ENCODE measurements at regions not wholly inside any gene's neighbourhood (a gene's known extent, or its start where the extent isn't known, plus 50 kb on each side); places are given as distances from the start of the nearest gene placed in this dataset.

GRCh38 chr2:58585233-58585632 is 344.1 kb upstream of the FANCL start:
- no peak overlapping the region for H3K4me3 ChIP-seq

DNA sequence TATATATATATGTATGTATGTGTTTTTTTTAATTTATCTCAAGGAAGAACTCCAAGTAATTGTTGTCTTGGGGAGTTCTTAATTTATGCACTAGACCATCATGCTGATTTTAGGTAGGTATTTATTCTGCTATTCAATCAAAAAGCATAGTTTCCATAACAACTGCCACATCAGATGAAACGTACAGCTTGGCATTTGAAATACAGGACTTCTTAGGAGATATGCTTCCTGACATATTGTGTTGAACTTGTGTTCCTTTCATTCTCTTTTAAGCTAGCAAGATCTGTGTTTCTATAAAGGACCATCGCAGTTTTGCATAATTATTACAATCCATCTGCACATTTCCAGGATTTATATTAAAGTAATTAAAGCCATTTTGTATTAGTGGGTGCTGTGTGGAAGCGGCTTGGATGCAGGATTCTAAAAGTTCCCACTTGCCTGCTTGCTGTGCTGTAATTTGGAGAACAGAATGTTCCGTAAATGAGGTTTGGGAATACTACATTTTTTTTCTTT is 343.5 kb upstream of the FANCL start:
- DNase-seq: no peak
- Histone ChIP-seq H3K4me3 (no peak overlapping the region), H3K27ac (no peak overlapping the region), H3K36me3 (no peaks in the 10 kb centered on the region), H3K4me1 (no peaks in the 10 kb centered on the region), H3K9me3 (no peaks in the 10 kb centered on the region), H3K27me3 (no peaks in the 10 kb centered on the region)
- TF ChIP-seq, protein P1, sequence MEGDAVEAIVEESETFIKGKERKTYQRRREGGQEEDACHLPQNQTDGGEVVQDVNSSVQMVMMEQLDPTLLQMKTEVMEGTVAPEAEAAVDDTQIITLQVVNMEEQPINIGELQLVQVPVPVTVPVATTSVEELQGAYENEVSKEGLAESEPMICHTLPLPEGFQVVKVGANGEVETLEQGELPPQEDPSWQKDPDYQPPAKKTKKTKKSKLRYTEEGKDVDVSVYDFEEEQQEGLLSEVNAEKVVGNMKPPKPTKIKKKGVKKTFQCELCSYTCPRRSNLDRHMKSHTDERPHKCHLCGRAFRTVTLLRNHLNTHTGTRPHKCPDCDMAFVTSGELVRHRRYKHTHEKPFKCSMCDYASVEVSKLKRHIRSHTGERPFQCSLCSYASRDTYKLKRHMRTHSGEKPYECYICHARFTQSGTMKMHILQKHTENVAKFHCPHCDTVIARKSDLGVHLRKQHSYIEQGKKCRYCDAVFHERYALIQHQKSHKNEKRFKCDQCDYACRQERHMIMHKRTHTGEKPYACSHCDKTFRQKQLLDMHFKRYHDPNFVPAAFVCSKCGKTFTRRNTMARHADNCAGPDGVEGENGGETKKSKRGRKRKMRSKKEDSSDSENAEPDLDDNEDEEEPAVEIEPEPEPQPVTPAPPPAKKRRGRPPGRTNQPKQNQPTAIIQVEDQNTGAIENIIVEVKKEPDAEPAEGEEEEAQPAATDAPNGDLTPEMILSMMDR (IDR thresholded peaks at IDR 0.05): no peak
- no peak for TF ChIP-seq POLR2A (IDR thresholded peaks at IDR 0.05)
- intact Hi-C loops (cut with DNase I; ENCODE audit: low total_unique reads): no loop called here

More at GRCh38 chr2:58585233-58585632, 344.1 kb upstream of the FANCL start:
- TF ChIP-seq POLR2A (IDR thresholded peaks at IDR 0.05): no peak
- TF ChIP-seq, protein P1 (IDR thresholded peaks at IDR 0.05): no peak
- Histone ChIP-seq H3K4me1 (no peaks in the 10 kb centered on the region), H3K36me3 (no peaks in the 10 kb centered on the region), H3K27ac (no peak overlapping the region), H3K27me3 (no peaks in the 10 kb centered on the region), H3K9me3 (no peaks in the 10 kb centered on the region)
- intact Hi-C loops (cut with DNase I; ENCODE audit: low total_unique reads): no loop called here
- no peak for DNase-seq

DNA sequence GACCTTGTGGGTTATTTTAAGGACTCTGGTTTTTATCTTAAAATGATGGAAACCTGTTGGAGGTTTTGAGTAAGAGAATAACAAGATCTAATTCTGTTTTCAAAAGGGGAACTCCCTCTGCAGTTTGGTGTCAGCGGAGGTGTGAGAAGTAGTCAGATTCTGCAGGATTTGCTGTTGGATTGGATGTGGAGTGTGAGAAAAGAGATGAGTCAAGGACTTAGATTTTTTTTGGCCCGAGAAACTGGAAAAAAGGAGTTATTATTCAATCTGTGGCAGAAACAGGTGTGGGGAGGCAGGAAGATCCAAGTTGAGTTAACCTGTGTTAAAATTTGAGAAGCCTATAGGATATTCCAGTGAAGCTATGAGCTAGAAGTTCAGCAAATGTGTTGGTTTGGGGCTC is 337.2 kb upstream of the FANCL start:
- TF ChIP-seq, protein P1 (IDR thresholded peaks at IDR 0.05): no peak
- no peak for TF ChIP-seq POLR2A (IDR thresholded peaks at IDR 0.05)
- H3K27ac ChIP-seq: no peak overlapping the region
- H3K4me1 ChIP-seq: no peaks in the 10 kb centered on the region
- no peak for DNase-seq
- intact Hi-C loops (cut with DNase I; ENCODE audit: low total_unique reads): no loop called here
- H3K27me3 ChIP-seq: no peaks in the 10 kb centered on the region
- no peaks in the 10 kb centered on the region for H3K36me3 ChIP-seq
- H3K4me3 ChIP-seq: no peak overlapping the region
- no peaks in the 10 kb centered on the region for H3K9me3 ChIP-seq

GRCh38 chr2:58574873-58575272 is 333.7 kb upstream of the FANCL start:
- H3K36me3 ChIP-seq: no peaks in the 10 kb centered on the region
- H3K4me1 ChIP-seq: no peaks in the 10 kb centered on the region
- intact Hi-C loops (cut with DNase I; ENCODE audit: low total_unique reads): no loop called here
- no peak overlapping the region for H3K4me3 ChIP-seq
- H3K9me3 ChIP-seq: no peaks in the 10 kb centered on the region
- H3K27ac ChIP-seq: no peak overlapping the region
- no peak for DNase-seq
- H3K27me3 ChIP-seq: no peaks in the 10 kb centered on the region
- no peak for TF ChIP-seq POLR2A (IDR thresholded peaks at IDR 0.05)

DNA sequence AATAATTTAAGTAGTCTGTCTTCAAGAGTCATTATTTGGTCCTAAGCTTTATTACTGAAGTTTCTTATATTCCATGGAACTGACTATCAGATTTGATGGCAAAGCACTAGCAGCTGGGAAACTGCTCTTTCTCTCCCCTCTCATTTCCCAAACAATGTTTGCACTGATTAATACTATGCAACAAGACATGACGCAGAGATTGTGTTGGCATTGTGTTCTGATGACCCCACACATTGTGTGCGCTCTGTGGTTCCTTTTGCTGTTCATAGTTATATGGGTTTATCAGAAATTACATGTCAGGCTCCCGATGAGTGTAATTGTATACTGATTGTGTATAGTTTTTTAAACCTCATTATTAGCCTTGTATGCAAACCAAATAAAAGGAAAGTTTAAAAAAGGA is 331.6 kb upstream of the FANCL start:
- H3K27me3 ChIP-seq: no peaks in the 10 kb centered on the region
- no peak overlapping the region for H3K27ac ChIP-seq
- H3K36me3 ChIP-seq: peaks cover 0 to 3% of the 10 kb centered on the region in 2 donors
- intact Hi-C loops (cut with DNase I; ENCODE audit: low total_unique reads): no loop called here
- H3K4me3 ChIP-seq: no peak overlapping the region
- H3K4me1 ChIP-seq: no peaks in the 10 kb centered on the region
- TF ChIP-seq, protein P1 (IDR thresholded peaks at IDR 0.05): no peak
- no peak for TF ChIP-seq POLR2A (IDR thresholded peaks at IDR 0.05)
- no peaks in the 10 kb centered on the region for H3K9me3 ChIP-seq
- DNase-seq: no peak
